ENCODE measurements at regions not wholly inside any gene's neighbourhood (a gene's known extent, or its start where the extent isn't known, plus 50 kb on each side); places are given as distances from the start of the nearest gene placed in this dataset.

GRCh38 chr11:22432291-22433093, 94.3 kb downstream of the SLC17A6 start:
- DNase-seq: peak; percentile 14 to 21
- TF ChIP-seq, protein P1, sequence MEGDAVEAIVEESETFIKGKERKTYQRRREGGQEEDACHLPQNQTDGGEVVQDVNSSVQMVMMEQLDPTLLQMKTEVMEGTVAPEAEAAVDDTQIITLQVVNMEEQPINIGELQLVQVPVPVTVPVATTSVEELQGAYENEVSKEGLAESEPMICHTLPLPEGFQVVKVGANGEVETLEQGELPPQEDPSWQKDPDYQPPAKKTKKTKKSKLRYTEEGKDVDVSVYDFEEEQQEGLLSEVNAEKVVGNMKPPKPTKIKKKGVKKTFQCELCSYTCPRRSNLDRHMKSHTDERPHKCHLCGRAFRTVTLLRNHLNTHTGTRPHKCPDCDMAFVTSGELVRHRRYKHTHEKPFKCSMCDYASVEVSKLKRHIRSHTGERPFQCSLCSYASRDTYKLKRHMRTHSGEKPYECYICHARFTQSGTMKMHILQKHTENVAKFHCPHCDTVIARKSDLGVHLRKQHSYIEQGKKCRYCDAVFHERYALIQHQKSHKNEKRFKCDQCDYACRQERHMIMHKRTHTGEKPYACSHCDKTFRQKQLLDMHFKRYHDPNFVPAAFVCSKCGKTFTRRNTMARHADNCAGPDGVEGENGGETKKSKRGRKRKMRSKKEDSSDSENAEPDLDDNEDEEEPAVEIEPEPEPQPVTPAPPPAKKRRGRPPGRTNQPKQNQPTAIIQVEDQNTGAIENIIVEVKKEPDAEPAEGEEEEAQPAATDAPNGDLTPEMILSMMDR (IDR thresholded peaks at IDR 0.05): no peak
- no peak for TF ChIP-seq POLR2A (IDR thresholded peaks at IDR 0.05)
- Histone ChIP-seq H3K4me3 (peak overlapping the region; percentile 9 to 27), H3K27me3 (no peaks in the 10 kb centered on the region), H3K9me3 (no peaks in the 10 kb centered on the region), H3K27ac (no peak overlapping the region), H3K4me1 (no peaks in the 10 kb centered on the region), H3K36me3 (no peaks in the 10 kb centered on the region)
- intact Hi-C loops (cut with DNase I; ENCODE audit: low total_unique reads): no loop called here

- H3K4me1 ChIP-seq: no peaks in the 10 kb centered on the region
- no peak overlapping the region for H3K27ac ChIP-seq
- no peaks in the 10 kb centered on the region for H3K27me3 ChIP-seq
- intact Hi-C loops (cut with DNase I; ENCODE audit: low total_unique reads): no loop called here
- H3K4me3 ChIP-seq: no peak overlapping the region
- no peaks in the 10 kb centered on the region for H3K36me3 ChIP-seq
- DNase-seq: no peak
- TF ChIP-seq, protein P1 (IDR thresholded peaks at IDR 0.05): no peak
- TF ChIP-seq POLR2A (IDR thresholded peaks at IDR 0.05): no peak
- no peaks in the 10 kb centered on the region for H3K9me3 ChIP-seq
Observed at GRCh38 chr11:22431106-22431505, 92.9 kb downstream of the SLC17A6 start.

- intact Hi-C loops (cut with DNase I; ENCODE audit: low total_unique reads): no loop called here
- Histone ChIP-seq H3K4me1 (no peaks in the 10 kb centered on the region), H3K27me3 (no peaks in the 10 kb centered on the region), H3K4me3 (no peak overlapping the region), H3K9me3 (no peaks in the 10 kb centered on the region), H3K27ac (no peak overlapping the region), H3K36me3 (no peaks in the 10 kb centered on the region)
- no peak for DNase-seq
- no peak for TF ChIP-seq POLR2A (IDR thresholded peaks at IDR 0.05)
- TF ChIP-seq, protein P1 (IDR thresholded peaks at IDR 0.05): no peak
Observed at GRCh38 chr11:22430639-22431038, 92.5 kb downstream of the SLC17A6 start.

DNA sequence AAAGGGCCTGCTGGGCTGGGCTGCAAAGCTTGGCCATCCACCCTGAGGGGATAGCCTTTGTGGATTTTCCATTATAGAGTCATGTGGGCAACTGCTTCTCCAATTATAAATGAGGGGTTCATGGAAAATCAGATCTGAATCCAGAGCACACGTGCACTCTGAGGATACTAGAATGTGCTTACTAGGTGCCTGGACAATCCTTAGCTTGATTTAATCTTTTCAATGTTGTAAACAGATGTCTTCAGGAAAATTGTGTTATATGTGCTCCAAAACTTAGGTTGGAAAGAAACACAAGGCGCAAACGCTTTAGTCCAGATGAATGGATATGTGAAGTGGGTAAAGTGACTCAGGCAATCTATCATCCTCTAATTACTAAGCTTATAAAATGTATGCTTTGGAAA, 92.0 kb downstream of the SLC17A6 start:
- no peak for DNase-seq
- TF ChIP-seq, protein P1 (IDR thresholded peaks at IDR 0.05): no peak
- no peak for TF ChIP-seq POLR2A (IDR thresholded peaks at IDR 0.05)
- H3K27ac ChIP-seq: no peak overlapping the region
- no peaks in the 10 kb centered on the region for H3K9me3 ChIP-seq
- H3K4me1 ChIP-seq: no peaks in the 10 kb centered on the region
- H3K27me3 ChIP-seq: no peaks in the 10 kb centered on the region
- H3K4me3 ChIP-seq: no peak overlapping the region
- no peaks in the 10 kb centered on the region for H3K36me3 ChIP-seq
- intact Hi-C loops (cut with DNase I; ENCODE audit: low total_unique reads): no loop called here

Measured in uterus (tissue), 3 donors.